PC-3 (cell line): ENCODE measurements at regions not wholly inside any gene's neighbourhood (a gene's known extent, or its start where the extent isn't known, plus 50 kb on each side); places are given as distances from the start of the nearest gene placed in this dataset.

Experiments used
- ATAC-seq: fragments of 200-7000 bp; cut with Tn5 transposase; 2 replicates; pipeline ENCODE4 v1.9.1; 2020; ENCODE audit warnings: mild to moderate bottlenecking, moderate library complexity
- BruUV-seq: library from RNA; stranded (reverse); fragments of 400-500 nt; replicated peaks from 2 replicates; lab custom pipeline; 2021; lab: Mats Ljungman, UMichigan
- CTCF ChIA-PET: fragments of 300-600 bp; sonication (Branson Sonifier 250); formaldehyde crosslinking; loops from one replicate; lab custom pipeline; 2022; ENCODE audit warnings: antibody characterized with exemption; lab: Charles Lee
- POLR2A ChIA-PET: fragments of 300-600 bp; sonication (Branson Sonifier 250); formaldehyde crosslinking; loops from one replicate; lab custom pipeline; 2022; ENCODE audit warnings: antibody characterized with exemption; ENCODE audit not compliant: unreplicated experiment; lab: Charles Lee
- DNase-seq: peaks from one replicate; pipeline ENCODE4 v3.0.0-alpha.2; 2015
- H2AFZ ChIP-seq: fragments of 300-600 bp; sonication (generic); 2 replicates; pipeline ENCODE4 v1.6.0; 2016; ENCODE audit warnings: antibody characterized with exemption, low read length
- H3F3A ChIP-seq: fragments of 300-600 bp; sonication (generic); one replicate; pipeline ENCODE4 v1.6.0; 2017; ENCODE audit warnings: antibody characterized with exemption, low read length, control low read depth, mild to moderate bottlenecking; ENCODE audit not compliant: unreplicated experiment
- H3K27ac ChIP-seq: fragments of 300-600 bp; sonication (generic); 2 replicates; pipeline ENCODE4 v1.5.1; 2016; ENCODE audit warnings: mild to moderate bottlenecking, low read length
- H3K27me3 ChIP-seq: fragments of 300-600 bp; sonication (generic); 2 replicates; pipeline ENCODE4 v1.6.1; 2016; ENCODE audit warnings: low read length, mixed read lengths
- H3K36me3 ChIP-seq: fragments of 300-600 bp; sonication (generic); 2 replicates; pipeline ENCODE4 v1.6.1; 2016; ENCODE audit warnings: low read depth, mixed run types, low read length, mixed read lengths
- H3K4me1 ChIP-seq: fragments of 300-600 bp; sonication (generic); 2 replicates; pipeline ENCODE4 v1.5.1; 2016; ENCODE audit warnings: low read length; ENCODE audit not compliant: insufficient read depth
- H3K4me2 ChIP-seq: fragments of 300-600 bp; sonication (generic); 2 replicates; pipeline ENCODE4 v1.6.0; 2016; ENCODE audit warnings: low read length
- H3K4me3 ChIP-seq: fragments of 300-600 bp; sonication (generic); 2 replicates; pipeline ENCODE4 v1.5.1; 2016; ENCODE audit warnings: mild to moderate bottlenecking, low read length, mixed read lengths
- H3K79me2 ChIP-seq: fragments of 300-600 bp; sonication (generic); 2 replicates; pipeline ENCODE4 v1.6.1; 2017; ENCODE audit warnings: low read length, mixed read lengths
- H3K9ac ChIP-seq: fragments of 300-600 bp; sonication (generic); 2 replicates; pipeline ENCODE4 v1.6.0; 2016; ENCODE audit warnings: mild to moderate bottlenecking, low read length
- H3K9me2 ChIP-seq: fragments of 300-600 bp; sonication (generic); replicated peaks from 2 replicates; pipeline ENCODE4 v1.6.1; 2016; ENCODE audit warnings: mixed run types, low read length, mixed read lengths
- H3K9me3 ChIP-seq: fragments of 300-600 bp; sonication (generic); 2 replicates; pipeline ENCODE4 v1.6.1; 2016; ENCODE audit warnings: low read length, mixed read lengths
- H4K20me1 ChIP-seq: fragments of 300-600 bp; sonication (generic); 2 replicates; pipeline ENCODE4 v1.6.1; 2016; ENCODE audit warnings: low read length, mixed read lengths
- CTCF ChIP-seq: fragments of 300-600 bp; sonication (generic); conservative IDR thresholded peaks from 2 replicates; pipeline ENCODE4 v1.5.1; 2017; ENCODE audit warnings: antibody characterized with exemption, low read depth, mild to moderate bottlenecking, low read length
- EZH2 ChIP-seq: fragments of 300-600 bp; sonication (generic); IDR thresholded peaks from one replicate; pipeline ENCODE4 v1.6.1; 2017; ENCODE audit warnings: antibody characterized with exemption, mild to moderate bottlenecking, low read length; ENCODE audit not compliant: unreplicated experiment
- EZH2phosphoT487 ChIP-seq: fragments of 300-600 bp; sonication (generic); IDR thresholded peaks from 2 replicates; pipeline ENCODE4 v1.6.1; 2018; ENCODE audit warnings: mild to moderate bottlenecking, antibody characterized with exemption, low read length, borderline replicate concordance
- intact Hi-C: fragments of 100-400 bp; cut with micrococcal nuclease; formaldehyde crosslinking; loops from 2 replicates; pipeline ENCODE4 v1.9.0; 2023

DNA sequence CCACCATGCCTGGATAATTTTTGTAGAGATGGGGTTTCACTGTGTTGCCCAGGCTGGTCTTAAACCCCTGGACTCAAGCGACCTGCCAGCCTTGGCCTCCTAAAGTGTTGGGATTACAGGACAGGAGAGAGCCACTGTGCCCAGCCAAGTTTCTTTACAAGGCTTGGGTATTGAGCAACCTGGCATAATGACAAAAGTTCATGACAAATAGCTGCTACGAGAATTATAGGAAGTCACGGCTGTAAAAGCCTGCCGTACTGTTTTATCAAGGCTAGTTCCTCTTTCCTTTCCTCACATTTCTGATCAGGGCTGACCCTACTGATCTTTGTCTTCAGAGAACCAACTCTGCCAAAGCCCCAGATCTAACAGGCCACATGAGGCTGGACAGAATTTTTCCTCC lies 490.4 kb upstream of the SPRED2 start:
- Histone ChIP-seq H3K4me1 (no peaks in the 10 kb centered on the region), H3F3A (no peaks in the 10 kb centered on the region), H4K20me1 (no peaks in the 10 kb centered on the region), H3K9me2 (no peaks in the 10 kb centered on the region), H3K4me2 (no peak overlapping the region), H2AFZ (no peak overlapping the region), H3K27ac (no peak overlapping the region), H3K9ac (no peak overlapping the region), H3K79me2 (no peaks in the 10 kb centered on the region), H3K4me3 (no peak overlapping the region), H3K27me3 (peaks cover 20% of the 10 kb centered on the region), H3K36me3 (no peaks in the 10 kb centered on the region), H3K9me3 (no peaks in the 10 kb centered on the region)
- no peak for ATAC-seq
- intact Hi-C loops: no loop called here
- TF ChIP-seq CTCF: no peak
- TF ChIP-seq EZH2phosphoT487: no peak
- no peak for TF ChIP-seq EZH2
- ChIA-PET POLR2A (no interaction called here), CTCF (no interaction called here)
- DNase-seq: peak; percentile 48
- BruUV-seq: no TSS peak

- no peaks in the 10 kb centered on the region for H3F3A ChIP-seq
- H3K4me3 ChIP-seq: no peak overlapping the region
- no peaks in the 10 kb centered on the region for H4K20me1 ChIP-seq
- no peak overlapping the region for H3K9ac ChIP-seq
- H3K27ac ChIP-seq: no peak overlapping the region
- DNase-seq (no peak), ATAC-seq (no peak)
- H3K36me3 ChIP-seq: no peaks in the 10 kb centered on the region
- H3K27me3 ChIP-seq: peaks cover 27% of the 10 kb centered on the region
- ChIA-PET CTCF (no interaction called here), POLR2A (no interaction called here)
- no peak overlapping the region for H3K4me2 ChIP-seq
- H3K4me1 ChIP-seq: no peaks in the 10 kb centered on the region
- no peak for TF ChIP-seq EZH2phosphoT487
- TF ChIP-seq EZH2: no peak
- no peak for TF ChIP-seq CTCF
- H3K79me2 ChIP-seq: no peaks in the 10 kb centered on the region
- no peaks in the 10 kb centered on the region for H3K9me3 ChIP-seq
- no TSS peak for BruUV-seq
- H3K9me2 ChIP-seq: no peaks in the 10 kb centered on the region
- H2AFZ ChIP-seq: no peak overlapping the region
- intact Hi-C loops: no loop called here
Observed at GRCh38 chr2:65922030-65922429, 489.6 kb upstream of the SPRED2 start.

- Histone ChIP-seq H3K9me2 (no peaks in the 10 kb centered on the region), H3K36me3 (no peaks in the 10 kb centered on the region), H3K4me3 (no peak overlapping the region), H3K9ac (no peak overlapping the region), H3K79me2 (no peaks in the 10 kb centered on the region), H3K27me3 (peaks cover 30% of the 10 kb centered on the region), H3K27ac (no peak overlapping the region), H2AFZ (no peak overlapping the region), H3K4me2 (no peak overlapping the region), H3K9me3 (no peaks in the 10 kb centered on the region), H3F3A (no peaks in the 10 kb centered on the region), H3K4me1 (no peaks in the 10 kb centered on the region), H4K20me1 (no peaks in the 10 kb centered on the region)
- no peak for ATAC-seq
- intact Hi-C loops: no loop called here
- TF ChIP-seq CTCF: no peak
- TF ChIP-seq EZH2: no peak
- no peak for TF ChIP-seq EZH2phosphoT487
- POLR2A ChIA-PET: no interaction called here
- no TSS peak for BruUV-seq
- CTCF ChIA-PET: no interaction called here
- no peak for DNase-seq
Observed at GRCh38 chr2:65921116-65921515, 488.7 kb upstream of the SPRED2 start.
